Heart right ventricle (tissue), 16 donors: ENCODE measurements at regions not wholly inside any gene's neighbourhood (a gene's known extent, or its start where the extent isn't known, plus 50 kb on each side); places are given as distances from the start of the nearest gene placed in this dataset.
A peak's percentile ranks its signal among the peaks of the same experiment; 100 is the strongest.

ENCODE experiments used
- ATAC-seq, 8 donors: fragments of 200-7000 bp; cut with Tn5 transposase; one replicate each; pipeline ENCODE4 v1.9.1; 2020; ENCODE audit warnings: mild to moderate bottlenecking in 8 of 8, moderate library complexity in 8 of 8, moderate number of reproducible peaks in 1 of 8
- DNase-seq, 2 donors: peaks; one replicate each; pipeline ENCODE4 v3.0.0-alpha.2; 2020
- H3K27ac ChIP-seq, 10 donors: fragments of 200-600 bp; sonication (generic) in 2 of 10; one replicate each; pipeline versions ENCODE4 v1.5.0 to v1.8.0; 2020 to 2022; ENCODE audit warnings: mild to moderate bottlenecking in 3 of 10
- H3K27me3 ChIP-seq, 7 donors: fragments of 200-600 bp; one replicate each; pipeline ENCODE4 v1.8.0; 2021 to 2022; ENCODE audit warnings: mild to moderate bottlenecking in 2 of 7
- H3K36me3 ChIP-seq, 9 donors: fragments of 200-600 bp; sonication (generic) in 1 of 9; one replicate each; pipeline versions ENCODE4 v1.5.0 to v1.8.0; 2020 to 2022; ENCODE audit warnings: mild to moderate bottlenecking in 2 of 9
- H3K4me1 ChIP-seq, 9 donors: fragments of 200-600 bp; sonication (generic) in 1 of 9; one replicate each; pipeline versions ENCODE4 v1.5.0 to v1.8.0; 2020 to 2022; ENCODE audit warnings: mild to moderate bottlenecking in 4 of 9
- H3K4me3 ChIP-seq, 10 donors: fragments of 200-600 bp; sonication (generic) in 2 of 10; one replicate each; pipeline versions ENCODE4 v1.5.0 to v1.8.0; 2020 to 2022; ENCODE audit warnings: mild to moderate bottlenecking in 7 of 10, moderate library complexity in 2 of 10
- H3K9me3 ChIP-seq, 11 donors: fragments of 200-600 bp in 10 of 11; sonication (generic) in 2 of 11; one replicate each; pipeline versions ENCODE4 v1.5.0 to v1.8.0; 2013 to 2022; ENCODE audit warnings: mild to moderate bottlenecking in 2 of 11, control low read depth in 1 of 11, moderate library complexity in 1 of 11
- CTCF ChIP-seq, 9 donors: fragments of 200-600 bp; sonication (generic) in 2 of 9; IDR thresholded peaks; one replicate each; pipeline versions ENCODE4 v1.5.0 to v1.8.0; 2021 to 2022; ENCODE audit warnings: antibody characterized with exemption in 9 of 9, mild to moderate bottlenecking in 5 of 9, moderate library complexity in 1 of 9
- WGBS, 2 donors: extraction: QIAGEN DNeasy Blood & Tissue Kit; methylation state at CpG; one replicate each; pipeline ENCODE4 v1.1.7; 2013; ENCODE audit warnings: inconsistent platforms in 1 of 2; 5-methylcytosine and 5-hydroxymethylcytosine counted together
- intact Hi-C, 10 donors: fragments of 100-400 bp; cut with DNase I; formaldehyde crosslinking; loops; one replicate each; pipeline versions ENCODE4 v1.11.1 to v1.14.2; 2022
- donor health status: Arrhythmogenic right ventricular cardiomyopathy.
- donor health status: ischemic (EF 13 %, LVEDD 7.1; RV severe dilation, severe dysfunction).
- donor health status: healthy with polysubstance abuse.
- donor health status: DM: no; HTN: yes; CAD: no.
- donor health status: DM: no; HTN: no; CAD: no.
- donor health status: ischemic (EF 25% LVEDD 6.9; RV normal size, moderate dysfunction).
- donor health status: ischemic (EF 25% LVEDD 5.7; RV mildly dilated, moderate dysfunction).
- donor health status: healthy.
- donor health status: DM: yes; HTN: yes; CAD: no.
- donor health status: Ischemic cardiomyopathy.
- donor health status: ischemic (EF 35%, LVEDD 5.7; RV mildly dilated, moderate dysfunction).
- donor health status: nonischemic (EF 11% LVEDD 7.7; RV severe dilation, severe dysfunction).
- donor health status: DM: yes; HTN: yes; CAD: no.
- donor health status: PGD.
- donor health status: ischemic (EF 29% LVEDD 5.4; RV normal size, mild dysfunction).
- donor health status: nonischemic (EF 23%, LVEDD 6.1; RV moderate dilation, normal function).

GRCh38 chr6:164905311-164905710 lies 404.1 kb downstream of the C6orf118 start:
- Histone ChIP-seq H3K4me3 (no peak overlapping the region), H3K27ac (no peak overlapping the region), H3K27me3 (no peaks in the 10 kb centered on the region), H3K4me1 (no peaks in the 10 kb centered on the region), H3K36me3 (no peaks in the 10 kb centered on the region), H3K9me3 (no peaks in the 10 kb centered on the region)
- intact Hi-C loops, result no loop called here
- DNase-seq, result no peak
- ATAC-seq, result no peak
- no peak for TF ChIP-seq CTCF (IDR thresholded peaks at IDR 0.05)

GRCh38 chr6:164898412-164898811 lies 411.0 kb downstream of the C6orf118 start:
- Histone ChIP-seq H3K36me3 (no peaks in the 10 kb centered on the region), H3K27ac (no peak overlapping the region), H3K4me1 (no peaks in the 10 kb centered on the region), H3K4me3 (no peak overlapping the region), H3K9me3 (no peaks in the 10 kb centered on the region), H3K27me3 (no peaks in the 10 kb centered on the region)
- 64 to 68% methylated on average over 2 of the region's 2 CpGs for WGBS, 2 donors
- DNase-seq, result no peak
- TF ChIP-seq CTCF (IDR thresholded peaks at IDR 0.05), result no peak
- intact Hi-C loops, result no loop called here
- ATAC-seq, result no peak

GRCh38 chr6:164897523-164898235 lies 411.7 kb downstream of the C6orf118 start:
- ATAC-seq (no peak), DNase-seq (no peak)
- H3K4me1 ChIP-seq, result no peaks in the 10 kb centered on the region
- WGBS, 2 donors, result 86 to 88% methylated on average over 8 of the region's 8 CpGs
- no peaks in the 10 kb centered on the region for H3K36me3 ChIP-seq
- no peaks in the 10 kb centered on the region for H3K9me3 ChIP-seq
- H3K27me3 ChIP-seq, result no peaks in the 10 kb centered on the region
- intact Hi-C loops, result no loop called here
- no peak overlapping the region for H3K4me3 ChIP-seq
- H3K27ac ChIP-seq, result no peak overlapping the region
- TF ChIP-seq CTCF (IDR thresholded peaks at IDR 0.05), result no peak

- Histone ChIP-seq H3K27ac (no peak overlapping the region), H3K9me3 (no peaks in the 10 kb centered on the region), H3K27me3 (no peaks in the 10 kb centered on the region), H3K36me3 (no peaks in the 10 kb centered on the region), H3K4me3 (no peak overlapping the region), H3K4me1 (peaks cover 0 to 10% (median 0%) of the 10 kb centered on the region in 9 donors)
- ATAC-seq (peak in 3 of 8 donors; percentile 20 to 57 (median 46)), DNase-seq (no peak)
- no peak for TF ChIP-seq CTCF (IDR thresholded peaks at IDR 0.05)
- 30 to 47% methylated on average over 4 of the region's 4 CpGs for WGBS, 2 donors
- intact Hi-C loops, result no loop called here
These were observed 419.4 kb downstream of the C6orf118 start for GRCh38 chr6:164889980-164890379.
